WTC11 (cell line): ENCODE measurements at regions not wholly inside any gene's neighbourhood (a gene's known extent, or its start where the extent isn't known, plus 50 kb on each side); places are given as distances from the start of the nearest gene placed in this dataset.

Source experiments
- ATAC-seq: fragments of 200-7000 bp; cut with Tn5 transposase; 2 replicates; pipeline ENCODE4 v1.10.0; 2021; ENCODE audit warnings: mild to moderate bottlenecking, moderate library complexity
- CTCF ChIA-PET: fragments of 300-600 bp; sonication (Branson Sonifier 250); formaldehyde crosslinking; loops from one replicate; lab custom pipeline; 2021; ENCODE audit warnings: antibody characterized with exemption; lab: Charles Lee
- POLR2A ChIA-PET: fragments of 350-600 bp; sonication (Branson Sonifier 250); formaldehyde crosslinking; loops from one replicate; lab custom pipeline; 2021; ENCODE audit warnings: antibody characterized with exemption; lab: Charles Lee
- DNase-seq: peaks from one replicate; pipeline ENCODE4 v3.0.0; 2021; ENCODE audit warnings: low spot score
- H3K27ac Mint-ChIP-seq: 2 replicates; pipeline ENCODE4 v1.8.0; 2021; ENCODE audit warnings: mixed read lengths
- H3K27me3 Mint-ChIP-seq: 2 replicates; pipeline ENCODE4 v1.8.0; 2021; ENCODE audit warnings: low read depth, mild to moderate bottlenecking, moderate library complexity, mixed read lengths
- H3K36me3 Mint-ChIP-seq: 2 replicates; pipeline ENCODE4 v1.8.0; 2021; ENCODE audit warnings: mixed read lengths
- H3K4me1 Mint-ChIP-seq: 2 replicates; pipeline ENCODE4 v1.8.0; 2022; ENCODE audit warnings: mixed read lengths
- H3K4me3 Mint-ChIP-seq: 2 replicates; pipeline ENCODE4 v1.8.0; 2021; ENCODE audit warnings: mild to moderate bottlenecking, moderate library complexity, mixed read lengths
- H3K9me3 Mint-ChIP-seq: 2 replicates; pipeline ENCODE4 v1.8.0; 2021; ENCODE audit warnings: mixed read lengths
- AFF4 ChIP-seq: sonication (generic); formaldehyde crosslinking; IDR thresholded peaks from 2 replicates; pipeline ENCODE4 v1.8.1; 2023; ENCODE audit warnings: mild to moderate bottlenecking, missing genetic modification reagents, borderline replicate concordance
- ATF1 ChIP-seq: sonication (generic); formaldehyde crosslinking; IDR thresholded peaks from 2 replicates; pipeline ENCODE4 v1.8.1; 2023; ENCODE audit warnings: mild to moderate bottlenecking, moderate library complexity, missing genetic modification reagents
- ATF2 ChIP-seq: sonication (generic); formaldehyde crosslinking; IDR thresholded peaks from 2 replicates; pipeline ENCODE4 v1.8.1; 2022; ENCODE audit warnings: low read depth, missing genetic modification reagents, borderline replicate concordance
- CBFB ChIP-seq: sonication (generic); formaldehyde crosslinking; IDR thresholded peaks from 2 replicates; pipeline ENCODE4 v1.8.1; 2022; ENCODE audit warnings: mild to moderate bottlenecking, low read depth, missing genetic modification reagents
- CDX4 ChIP-seq: fragments of 250-450 bp; sonication (Bioruptor Pico); IDR thresholded peaks from 2 replicates; pipeline ENCODE4 v1.9.0; 2021; ENCODE audit warnings: moderate library complexity, mild to moderate bottlenecking, inconsistent platforms, borderline replicate concordance
- FOXP4 ChIP-seq: sonication (generic); formaldehyde crosslinking; IDR thresholded peaks from 2 replicates; pipeline ENCODE4 v1.8.0; 2022; ENCODE audit warnings: mild to moderate bottlenecking, missing genetic modification reagents
- GABPB1 ChIP-seq: sonication (generic); formaldehyde crosslinking; IDR thresholded peaks from 2 replicates; pipeline ENCODE4 v1.8.1; 2023; ENCODE audit warnings: mild to moderate bottlenecking, missing genetic modification reagents
- GRHL2 ChIP-seq: fragments of 250-450 bp; sonication (Bioruptor Pico); IDR thresholded peaks from 2 replicates; pipeline ENCODE4 v1.8.0; 2022; ENCODE audit warnings: mild to moderate bottlenecking, moderate library complexity; ENCODE audit not compliant: insufficient replicate concordance, severe bottlenecking
- IRF2 ChIP-seq: sonication (generic); formaldehyde crosslinking; IDR thresholded peaks from 2 replicates; pipeline ENCODE4 v1.8.0; 2022; ENCODE audit warnings: low read depth, missing genetic modification reagents, borderline replicate concordance
- NFYB ChIP-seq: sonication (generic); formaldehyde crosslinking; conservative IDR thresholded peaks from 2 replicates; pipeline ENCODE4 v1.8.0; 2022; ENCODE audit warnings: low read depth, missing genetic modification reagents
- NR1H2 ChIP-seq: sonication (generic); formaldehyde crosslinking; IDR thresholded peaks from 2 replicates; pipeline ENCODE4 v1.9.0; 2021; ENCODE audit warnings: mild to moderate bottlenecking, moderate library complexity, missing genetic modification reagents
- NR2C2 ChIP-seq: sonication (generic); formaldehyde crosslinking; IDR thresholded peaks from 2 replicates; pipeline ENCODE4 v1.8.0; 2022; ENCODE audit warnings: mild to moderate bottlenecking, missing genetic modification reagents
- RELA ChIP-seq: sonication (generic); formaldehyde crosslinking; IDR thresholded peaks from 2 replicates; pipeline ENCODE4 v1.8.1; 2022; ENCODE audit warnings: missing genetic modification reagents, mild to moderate bottlenecking, borderline replicate concordance
- STAT6 ChIP-seq: sonication (generic); formaldehyde crosslinking; conservative IDR thresholded peaks from 2 replicates; pipeline ENCODE4 v1.8.1; 2023; ENCODE audit warnings: mild to moderate bottlenecking, low read depth, missing genetic modification reagents, moderate library complexity
- ZBTB21 ChIP-seq: sonication (generic); formaldehyde crosslinking; IDR thresholded peaks from 2 replicates; pipeline ENCODE4 v1.8.1; 2023; ENCODE audit warnings: mild to moderate bottlenecking, missing genetic modification reagents, borderline replicate concordance
- ZNF423 ChIP-seq: fragments of 250-450 bp; sonication (Bioruptor Pico); IDR thresholded peaks from 2 replicates; pipeline ENCODE4 v2.1.2; 2022; ENCODE audit warnings: mild to moderate bottlenecking, moderate library complexity
- ZNF425 ChIP-seq: fragments of 250-450 bp; sonication (Bioruptor Pico); conservative IDR thresholded peaks from 2 replicates; pipeline ENCODE4 v1.9.0; 2021; ENCODE audit warnings: mild to moderate bottlenecking

GRCh38 chr16:73732681-73733080 is 563.9 kb upstream of the PSMD7 start:
- no peak overlapping the region for H3K27ac Mint-ChIP-seq
- H3K4me3 Mint-ChIP-seq, result no peak overlapping the region
- peaks cover 53% of the 10 kb centered on the region for H3K9me3 Mint-ChIP-seq
- H3K36me3 Mint-ChIP-seq, result peaks cover 26% of the 10 kb centered on the region
- CTCF ChIA-PET, result interaction anchor here (2.1 kb wide), 1 partner anchor 11 kb away, joined by 5 read pairs; no protein-coding TSS in a partner anchor
- POLR2A ChIA-PET, result no interaction called here
- no peak for DNase-seq
- H3K27me3 Mint-ChIP-seq, result no peaks in the 10 kb centered on the region
- TF ChIP-seq NR2C2 (CRISPR knock-in tag) (no peak), IRF2 (CRISPR knock-in tag) (no peak), NFYB (CRISPR knock-in tag) (no peak), ZNF425 (CRISPR knock-in tag) (no peak), ZNF423 (CRISPR knock-in tag) (no peak), GABPB1 (CRISPR knock-in tag) (no peak), ATF1 (CRISPR knock-in tag) (no peak), CBFB (CRISPR knock-in tag) (no peak), NR1H2 (no peak), FOXP4 (CRISPR knock-in tag) (no peak)
- TF ChIP-seq, all 79 proteins: peak for 0
- no peaks in the 10 kb centered on the region for H3K4me1 Mint-ChIP-seq
- no peak for ATAC-seq

- DNase-seq, result no peak
- Mint-ChIP-seq H3K27ac (no peak overlapping the region), H3K36me3 (peaks cover 21% of the 10 kb centered on the region), H3K4me3 (no peak overlapping the region), H3K4me1 (no peaks in the 10 kb centered on the region), H3K27me3 (no peaks in the 10 kb centered on the region), H3K9me3 (peaks cover 51% of the 10 kb centered on the region)
- CTCF ChIA-PET, result no interaction called here
- POLR2A ChIA-PET, result no interaction called here
- no peak for ATAC-seq
- no peak for TF ChIP-seq GRHL2 (CRISPR knock-in tag)
Observed at GRCh38 chr16:73732143-73732542, 564.5 kb upstream of the PSMD7 start.

- Mint-ChIP-seq H3K4me3 (no peak overlapping the region), H3K27ac (no peak overlapping the region), H3K36me3 (peaks cover 17% of the 10 kb centered on the region), H3K27me3 (no peaks in the 10 kb centered on the region), H3K4me1 (no peaks in the 10 kb centered on the region), H3K9me3 (peaks cover 47% of the 10 kb centered on the region)
- CTCF ChIA-PET, result no interaction called here
- ATAC-seq (peak; percentile 26; the same call in 1 of the 2 replicates), DNase-seq (no peak)
- POLR2A ChIA-PET, result no interaction called here
- no peak for TF ChIP-seq STAT6
- TF ChIP-seq ZBTB21 (CRISPR knock-in tag), result no peak
- TF ChIP-seq RELA, result no peak
- no peak for TF ChIP-seq CDX4 (CRISPR knock-in tag)
- TF ChIP-seq ATF2, result no peak
- TF ChIP-seq AFF4 (CRISPR knock-in tag), result no peak
Observed at GRCh38 chr16:73730481-73731090, 566.0 kb upstream of the PSMD7 start.
